ENCODE measurements at regions not wholly inside any gene's neighbourhood (a gene's known extent, or its start where the extent isn't known, plus 50 kb on each side); places are given as distances from the start of the nearest gene placed in this dataset.

DNA sequence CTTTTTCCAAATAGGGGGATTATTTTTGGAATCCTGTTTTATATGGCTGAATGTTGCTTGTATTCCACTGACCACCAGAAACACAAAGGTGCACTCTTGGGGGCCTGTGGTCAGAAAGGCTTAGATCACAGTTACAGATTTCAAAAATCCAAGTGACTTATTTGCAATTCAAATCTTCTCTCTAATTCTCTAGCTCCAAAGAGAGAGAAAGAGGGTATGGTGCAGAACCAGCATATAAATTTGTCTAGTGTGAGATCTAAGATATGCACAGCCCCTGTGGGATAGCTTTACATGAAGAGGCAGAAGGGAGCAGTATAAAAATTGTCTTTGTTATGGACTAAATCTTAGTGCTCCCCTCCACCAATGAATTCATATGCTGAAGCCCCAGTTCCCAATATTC, 1121.7 kb upstream of the CELF2 start:
- no peak for DNase-seq (ENCODE audit: low read depth in 2 of 2)
- no peak overlapping the region for H3K4me3 ChIP-seq (replicated peaks in 1 of 2; ENCODE audit: low read depth in 2 of 2, low read length in 2 of 2)
- no peak for TF ChIP-seq CTCF (IDR thresholded peaks at IDR 0.05; ENCODE audit: low read depth, low read length)

- no peak for DNase-seq (ENCODE audit: low read depth in 2 of 2)
- no peak for TF ChIP-seq CTCF (IDR thresholded peaks at IDR 0.05; ENCODE audit: low read depth, low read length)
- H3K4me3 ChIP-seq (replicated peaks in 1 of 2; ENCODE audit: low read depth in 2 of 2, low read length in 2 of 2) = no peak overlapping the region
Measured at GRCh38 chr10:9898633-9899395, 1118.9 kb upstream of the CELF2 start.

GRCh38 chr10:9900751-9901150, 1116.9 kb upstream of the CELF2 start:
- no peak for TF ChIP-seq CTCF (IDR thresholded peaks at IDR 0.05; ENCODE audit: low read depth, low read length)
- no peak for DNase-seq (ENCODE audit: low read depth in 2 of 2)
- H3K4me3 ChIP-seq (replicated peaks in 1 of 2; ENCODE audit: low read depth in 2 of 2, low read length in 2 of 2) = no peak overlapping the region

- no peak for TF ChIP-seq CTCF (IDR thresholded peaks at IDR 0.05; ENCODE audit: low read depth, low read length)
- H3K4me3 ChIP-seq (replicated peaks in 1 of 2; ENCODE audit: low read depth in 2 of 2, low read length in 2 of 2) = no peak overlapping the region
- no peak for DNase-seq (ENCODE audit: low read depth in 2 of 2)
Measured at GRCh38 chr10:9901971-9902370, 1115.7 kb upstream of the CELF2 start.

GRCh38 chr10:9910446-9910845, 1107.2 kb upstream of the CELF2 start:
- no peak for TF ChIP-seq CTCF (IDR thresholded peaks at IDR 0.05; ENCODE audit: low read depth, low read length)
- no peak overlapping the region for H3K4me3 ChIP-seq (replicated peaks in 1 of 2; ENCODE audit: low read depth in 2 of 2, low read length in 2 of 2)
- no peak for DNase-seq (ENCODE audit: low read depth in 2 of 2)

- TF ChIP-seq CTCF (IDR thresholded peaks at IDR 0.05; ENCODE audit: low read depth, low read length) = no peak
- H3K4me3 ChIP-seq (replicated peaks in 1 of 2; ENCODE audit: low read depth in 2 of 2, low read length in 2 of 2) = no peak overlapping the region
- no peak for DNase-seq (ENCODE audit: low read depth in 2 of 2)
Measured at GRCh38 chr10:9911488-9911887, 1106.2 kb upstream of the CELF2 start.
